Left lung (tissue), 4 donors: ENCODE measurements at regions not wholly inside any gene's neighbourhood (a gene's known extent, or its start where the extent isn't known, plus 50 kb on each side); places are given as distances from the start of the nearest gene placed in this dataset.

Source experiments
- ATAC-seq: fragments of 200-7000 bp; cut with Tn5 transposase; one replicate; pipeline ENCODE4 v1.9.1; 2020; ENCODE audit warnings: moderate library complexity
- DNase-seq, 4 donors: peaks; one replicate each; pipeline ENCODE4 v3.0.0-alpha.2; 2013 to 2020
- H3K27ac ChIP-seq, 2 donors: fragments of 200-600 bp; sonication (generic) in 1 of 2; one replicate each; pipeline versions ENCODE4 v1.5.0 to v1.8.0; 2020 to 2021
- H3K27me3 ChIP-seq, 2 donors: fragments of 200-600 bp; sonication (generic) in 1 of 2; one replicate each; pipeline versions ENCODE4 v1.5.0 to v1.8.0; 2020 to 2021
- H3K36me3 ChIP-seq, 2 donors: fragments of 200-600 bp; sonication (generic) in 1 of 2; one replicate each; pipeline versions ENCODE4 v1.5.0 to v1.8.0; 2020 to 2021
- H3K4me1 ChIP-seq, 2 donors: fragments of 200-600 bp; one replicate each; pipeline ENCODE4 v1.8.0; 2021
- H3K4me3 ChIP-seq, 2 donors: fragments of 200-600 bp; sonication (generic) in 1 of 2; one replicate each; pipeline versions ENCODE4 v1.5.0 to v1.8.0; 2020 to 2021; ENCODE audit warnings: mild to moderate bottlenecking in 1 of 2
- H3K9me3 ChIP-seq, 2 donors: fragments of 200-600 bp; sonication (generic) in 1 of 2; one replicate each; pipeline versions ENCODE4 v1.5.0 to v1.8.0; 2020 to 2021
- CTCF ChIP-seq, 2 donors: fragments of 200-600 bp; sonication (generic) in 1 of 2; IDR thresholded peaks; one replicate each; pipeline versions ENCODE4 v1.5.0 to v1.8.0; 2021; ENCODE audit warnings: antibody characterized with exemption in 2 of 2
- intact Hi-C, 2 donors: fragments of 100-400 bp; cut with DNase I; formaldehyde crosslinking; loops; one replicate each; pipeline versions ENCODE4 v1.11.2 to v1.14.2; 2022
- donor health status: DM: no; HTN: yes; CAD: no.
- donor health status: DM: no; HTN: no; CAD: no.

- Histone ChIP-seq H3K4me1 (no peaks in the 10 kb centered on the region), H3K36me3 (no peaks in the 10 kb centered on the region), H3K4me3 (no peak overlapping the region), H3K27me3 (no peaks in the 10 kb centered on the region), H3K27ac (no peak overlapping the region), H3K9me3 (no peaks in the 10 kb centered on the region)
- intact Hi-C loops = no loop called here
- no peak for ATAC-seq
- TF ChIP-seq CTCF (IDR thresholded peaks at IDR 0.05) = no peak
- no peak for DNase-seq
Observed at GRCh38 chr6:14848019-14848418, 397.9 kb upstream of the JARID2 start.

GRCh38 chr6:14849185-14849584 is 396.7 kb upstream of the JARID2 start:
- Histone ChIP-seq H3K27ac (no peak overlapping the region), H3K27me3 (no peaks in the 10 kb centered on the region), H3K9me3 (no peaks in the 10 kb centered on the region), H3K4me3 (no peak overlapping the region), H3K4me1 (no peaks in the 10 kb centered on the region), H3K36me3 (no peaks in the 10 kb centered on the region)
- intact Hi-C loops = no loop called here
- TF ChIP-seq CTCF (IDR thresholded peaks at IDR 0.05) = no peak
- DNase-seq = no peak
- no peak for ATAC-seq

GRCh38 chr6:14851281-14851680 is 394.6 kb upstream of the JARID2 start:
- Histone ChIP-seq H3K36me3 (no peaks in the 10 kb centered on the region), H3K9me3 (no peaks in the 10 kb centered on the region), H3K27ac (no peak overlapping the region), H3K27me3 (no peaks in the 10 kb centered on the region), H3K4me1 (no peaks in the 10 kb centered on the region), H3K4me3 (no peak overlapping the region)
- no peak for DNase-seq
- ATAC-seq = no peak
- intact Hi-C loops = no loop called here
- no peak for TF ChIP-seq CTCF (IDR thresholded peaks at IDR 0.05)

- intact Hi-C loops = no loop called here
- Histone ChIP-seq H3K27me3 (no peaks in the 10 kb centered on the region), H3K9me3 (no peaks in the 10 kb centered on the region), H3K27ac (no peak overlapping the region), H3K36me3 (no peaks in the 10 kb centered on the region), H3K4me1 (peaks cover 0 to 6% of the 10 kb centered on the region in 2 donors), H3K4me3 (no peak overlapping the region)
- DNase-seq = no peak
- TF ChIP-seq CTCF (IDR thresholded peaks at IDR 0.05) = no peak
- ATAC-seq = no peak
Observed at GRCh38 chr6:14852375-14852774, 393.5 kb upstream of the JARID2 start.

GRCh38 chr6:14856177-14856576 is 389.7 kb upstream of the JARID2 start:
- ATAC-seq = no peak
- H3K4me1 ChIP-seq = peaks cover 0 to 7% of the 10 kb centered on the region in 2 donors
- no peak for TF ChIP-seq CTCF (IDR thresholded peaks at IDR 0.05)
- no peaks in the 10 kb centered on the region for H3K36me3 ChIP-seq
- no peaks in the 10 kb centered on the region for H3K9me3 ChIP-seq
- no peak overlapping the region for H3K4me3 ChIP-seq
- no peak for DNase-seq
- intact Hi-C loops = no loop called here
- no peaks in the 10 kb centered on the region for H3K27me3 ChIP-seq
- no peak overlapping the region for H3K27ac ChIP-seq
